NCI-H748 (cell line): ENCODE measurements at regions not wholly inside any gene's neighbourhood (a gene's known extent, or its start where the extent isn't known, plus 50 kb on each side); places are given as distances from the start of the nearest gene placed in this dataset.

Source experiments
- DNase-seq: peaks from one replicate; lab custom pipeline; 2025; ENCODE audit not compliant: unreplicated experiment; lab: John Stamatoyannopoulos, UW

DNA sequence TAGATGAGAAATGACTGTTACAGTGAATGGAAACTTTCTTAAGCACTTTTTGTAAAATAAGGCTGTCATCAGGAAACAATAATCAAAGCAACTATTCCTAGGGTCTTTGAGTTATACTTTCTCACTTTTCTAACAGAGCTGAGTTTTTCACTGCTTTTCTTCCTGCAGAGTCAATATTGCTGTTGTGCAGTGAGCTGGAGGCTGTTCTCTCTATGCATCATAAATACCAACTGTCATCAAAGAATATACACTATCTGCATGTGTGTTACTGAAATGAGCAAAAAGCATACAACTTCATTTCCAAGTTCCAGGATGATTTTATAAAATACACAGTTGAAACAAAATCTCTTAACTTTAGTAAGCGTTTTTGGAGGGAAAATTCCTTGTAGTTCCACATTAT lies 110.4 kb upstream of the CPSF6 start:
- no peak for DNase-seq

- DNase-seq, result no peak
Measured at GRCh38 chr12:69129564-69129963, 109.8 kb upstream of the CPSF6 start.

DNA sequence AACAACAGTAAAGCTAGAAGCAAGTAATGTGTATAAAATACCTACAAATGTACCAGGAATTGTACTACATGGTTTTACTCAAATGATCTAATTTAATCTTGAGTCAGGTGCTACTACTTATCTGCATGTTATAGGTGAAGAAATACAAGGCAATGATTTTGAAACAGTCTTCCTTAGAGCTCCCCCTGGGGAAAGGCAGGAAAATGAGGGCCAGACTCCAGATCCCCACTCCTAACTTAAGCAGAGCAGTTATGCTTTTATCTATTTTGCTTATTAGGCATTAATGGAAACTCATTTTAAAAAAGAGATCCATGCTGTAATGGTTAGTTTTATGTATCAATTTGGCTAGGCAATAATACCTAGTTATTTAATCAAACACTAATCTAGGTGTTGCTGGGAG lies 109.3 kb upstream of the CPSF6 start:
- no peak for DNase-seq

- DNase-seq, result peak; percentile 26
Measured at GRCh38 chr12:69131077-69131476, 108.3 kb upstream of the CPSF6 start.

DNA sequence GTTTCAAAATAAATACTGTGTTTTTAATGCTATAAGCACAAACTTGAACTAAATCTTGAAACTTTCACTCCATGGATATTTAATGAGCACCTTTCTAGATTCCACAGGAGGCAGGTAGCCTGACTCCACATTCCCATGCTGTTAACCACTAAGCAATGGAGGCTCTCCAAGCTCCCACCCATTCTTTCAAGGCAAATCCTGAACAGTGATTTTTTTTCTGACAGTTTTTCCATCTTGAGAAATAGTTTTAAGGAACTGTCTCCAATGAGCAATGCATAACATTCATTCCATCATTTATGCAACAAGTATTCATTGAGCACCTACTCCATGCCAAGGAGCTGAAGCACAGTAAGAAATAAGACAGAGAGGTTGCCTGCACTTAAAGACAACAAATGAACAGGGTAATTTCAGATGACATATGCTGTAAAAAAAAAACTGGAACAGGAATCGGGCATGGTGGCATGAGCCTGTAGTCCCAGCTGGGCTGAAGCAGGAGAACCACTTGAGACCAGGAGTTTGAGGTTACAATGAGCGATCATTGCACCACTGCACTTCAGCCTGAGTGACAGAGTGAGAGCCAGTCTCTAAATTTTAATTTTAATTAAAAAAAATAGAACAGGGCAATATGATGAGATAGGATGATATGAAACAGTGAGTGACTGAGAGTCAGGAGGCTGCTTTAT lies 102.3 kb upstream of the CPSF6 start:
- DNase-seq, result no peak

GRCh38 chr12:69141074-69141473 lies 98.3 kb upstream of the CPSF6 start:
- DNase-seq, result no peak

- DNase-seq, result no peak
Measured at GRCh38 chr12:69149270-69149669, 90.1 kb upstream of the CPSF6 start.

DNA sequence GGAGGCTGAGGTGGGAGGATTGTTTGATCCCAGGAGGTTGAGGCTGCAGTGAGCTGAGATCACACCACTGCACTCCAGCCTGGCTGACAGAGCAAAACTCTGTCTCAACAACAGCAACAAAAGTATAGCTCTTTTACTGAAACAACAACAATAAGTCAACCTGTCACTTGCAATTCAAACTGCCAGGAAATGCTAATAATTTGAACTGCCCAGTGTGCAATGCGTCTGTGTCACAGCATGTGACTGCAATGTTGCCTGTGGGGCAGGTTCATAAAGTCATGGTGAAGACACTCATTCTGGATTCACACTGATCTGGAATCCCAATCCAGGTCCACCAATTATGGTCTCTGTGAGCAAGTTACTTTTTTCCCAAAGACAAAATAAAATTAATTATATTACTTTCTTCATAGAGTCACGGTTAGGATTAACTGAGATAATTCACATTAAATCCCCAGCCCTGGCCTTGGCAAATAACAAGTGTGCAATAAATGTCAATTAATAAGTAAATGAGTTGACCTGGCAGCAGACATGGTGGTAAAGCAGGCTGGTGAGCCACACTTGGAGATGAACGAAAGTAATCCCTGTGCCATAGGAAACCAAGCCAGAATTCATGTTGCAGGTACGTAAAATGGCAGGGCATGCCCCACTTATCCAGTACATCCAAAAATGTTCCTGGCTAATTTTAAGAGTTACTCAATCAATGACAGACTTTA lies 89.1 kb upstream of the CPSF6 start:
- DNase-seq, result no peak

- no peak for DNase-seq
Measured at GRCh38 chr12:69150796-69151127, 88.6 kb upstream of the CPSF6 start.

GRCh38 chr12:69151254-69151764 lies 88.1 kb upstream of the CPSF6 start:
- DNase-seq, result peak; percentile 33

DNA sequence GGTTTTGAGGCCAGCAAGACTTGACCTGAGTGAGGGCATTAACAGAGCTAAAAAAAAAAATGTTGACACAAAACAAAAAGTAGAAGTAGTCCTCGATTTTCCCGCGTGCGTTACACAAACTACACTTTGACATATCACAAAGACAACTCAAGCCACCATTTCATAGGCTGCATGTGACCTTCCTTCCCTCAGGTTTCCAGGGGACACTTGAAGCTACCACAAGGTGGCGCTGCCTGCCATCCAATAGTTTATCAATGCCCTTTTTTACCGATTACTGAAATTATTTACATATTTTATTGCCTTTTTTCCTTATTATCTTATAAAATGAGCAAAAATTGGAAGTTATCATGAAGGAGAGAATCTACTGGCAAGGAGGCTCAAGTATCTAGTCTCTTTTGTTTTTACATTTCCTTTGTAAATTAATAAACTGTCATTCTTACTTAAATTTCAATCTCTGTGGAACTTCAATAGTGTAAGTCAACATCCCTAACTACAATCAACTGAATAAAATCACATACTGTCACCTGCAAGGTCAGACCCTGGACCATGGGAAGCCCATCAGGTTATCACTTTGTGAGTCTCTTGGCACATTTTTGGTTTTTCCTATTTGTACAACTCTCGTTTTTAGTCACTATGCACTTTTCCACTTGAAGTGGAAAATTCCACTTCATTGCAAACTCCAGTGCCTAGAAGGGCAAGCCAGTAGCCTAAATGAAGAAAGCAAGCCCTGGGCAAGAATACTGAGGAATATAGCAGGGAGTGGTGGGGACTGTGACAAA lies 84.6 kb upstream of the CPSF6 start:
- peak; percentile 62 for DNase-seq

DNA sequence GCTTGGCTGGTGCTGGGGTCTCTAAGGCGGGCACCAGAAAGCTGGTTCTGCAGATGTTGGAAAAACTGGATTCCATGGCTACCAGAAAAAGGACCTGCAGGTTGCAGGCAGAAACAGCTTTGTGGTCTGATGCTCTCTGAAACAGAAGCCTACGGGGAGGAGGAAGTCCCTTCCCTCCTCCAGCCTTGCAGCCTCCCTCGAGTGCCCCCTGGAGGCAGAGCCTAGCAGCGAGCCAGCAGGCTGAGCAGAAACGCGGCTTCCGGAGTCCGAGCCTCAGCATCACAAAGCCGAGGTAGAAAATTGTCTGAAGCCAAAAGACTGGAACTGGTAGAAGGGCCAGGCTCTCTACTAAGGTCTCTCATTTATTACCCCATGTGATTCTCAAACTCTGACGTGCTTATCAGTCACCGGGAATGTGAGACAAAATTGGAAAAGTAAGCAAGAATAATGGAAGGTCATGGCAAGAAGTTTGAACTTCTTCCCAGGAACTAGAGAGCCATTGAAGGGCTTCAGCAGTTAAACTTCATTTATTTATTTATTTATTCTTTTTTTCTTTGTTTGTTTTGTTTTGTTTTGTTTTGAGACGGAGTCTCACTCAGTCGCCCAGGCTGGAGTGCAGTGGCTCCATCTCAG lies 82.2 kb upstream of the CPSF6 start:
- peak; percentile 87 for DNase-seq

DNA sequence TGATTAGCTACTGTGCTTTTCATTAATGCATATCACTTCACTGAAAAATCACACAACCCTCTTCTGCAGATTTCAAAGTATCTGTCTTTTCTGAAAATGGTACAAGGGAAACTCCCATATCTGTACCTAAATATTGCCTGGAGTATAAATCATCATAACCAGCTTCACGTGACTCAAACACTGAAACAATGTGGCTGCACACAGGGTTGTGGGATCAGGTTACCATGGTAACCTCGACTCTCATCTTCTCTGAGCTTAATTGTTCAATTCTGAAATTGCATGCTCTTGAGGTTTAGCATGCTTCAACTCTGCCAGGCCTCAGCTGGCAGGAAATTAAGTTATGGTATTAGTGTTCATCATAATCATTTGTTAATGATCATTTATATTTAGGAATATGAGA lies 77.5 kb upstream of the CPSF6 start:
- peak; percentile 84 for DNase-seq

DNA sequence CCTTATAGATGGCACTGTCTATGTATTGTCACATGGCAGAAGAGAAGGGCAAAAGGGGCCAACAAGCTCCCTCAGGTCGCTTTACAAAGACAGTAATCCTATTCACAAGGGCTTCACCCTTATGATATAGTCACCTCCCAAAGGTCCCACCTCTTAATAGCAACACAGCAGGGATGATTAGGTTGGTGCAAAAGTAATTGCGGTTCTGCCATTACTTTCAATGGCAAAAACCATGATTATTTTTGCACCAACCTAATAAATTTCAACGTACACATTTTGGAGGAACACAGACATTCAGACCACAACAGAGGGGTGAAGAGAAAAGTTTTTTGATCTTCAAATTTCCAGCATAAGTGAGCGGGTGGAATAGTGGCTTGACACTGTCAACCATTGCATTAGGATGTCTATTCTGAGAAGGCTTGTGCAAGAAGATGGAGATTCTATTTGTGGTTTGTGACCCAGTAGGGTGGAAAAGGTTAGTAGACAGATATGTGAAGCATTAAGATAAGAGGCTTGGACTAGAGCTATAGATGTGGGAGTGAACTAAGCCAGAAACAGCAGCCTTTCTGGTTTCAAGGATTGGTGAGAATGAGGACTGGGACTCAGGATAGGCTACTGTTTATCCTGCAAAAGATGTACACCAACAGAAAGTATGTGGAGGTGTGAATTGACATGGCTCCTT lies 75.5 kb upstream of the CPSF6 start:
- DNase-seq, result no peak

GRCh38 chr12:69167648-69168165 lies 71.7 kb upstream of the CPSF6 start:
- DNase-seq, result no peak

GRCh38 chr12:69168363-69168762 lies 71.0 kb upstream of the CPSF6 start:
- DNase-seq, result no peak

- DNase-seq, result no peak
Measured at GRCh38 chr12:69168828-69169227, 70.5 kb upstream of the CPSF6 start.

- DNase-seq, result no peak
Measured at GRCh38 chr12:69170293-69170692, 69.1 kb upstream of the CPSF6 start.

DNA sequence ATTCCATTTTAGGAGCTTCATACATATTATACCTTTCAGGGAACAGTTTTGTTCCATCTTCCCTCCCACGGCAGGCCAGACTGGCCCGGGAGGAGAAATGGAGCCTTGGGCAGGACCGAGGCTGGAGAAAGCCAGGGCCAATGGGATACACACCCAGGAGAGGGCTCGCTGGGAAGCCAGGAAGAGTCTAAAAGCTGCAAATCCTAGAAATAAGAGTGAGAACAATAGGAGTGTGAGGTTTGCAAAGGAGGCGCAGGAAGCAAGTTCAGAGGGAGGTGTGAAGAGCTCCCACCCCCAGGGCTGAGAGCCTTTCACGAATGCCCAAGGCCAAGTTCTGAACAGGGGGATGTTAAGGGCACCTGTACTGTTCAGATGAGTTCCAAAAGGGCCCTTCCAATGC lies 67.5 kb upstream of the CPSF6 start:
- no peak for DNase-seq

DNA sequence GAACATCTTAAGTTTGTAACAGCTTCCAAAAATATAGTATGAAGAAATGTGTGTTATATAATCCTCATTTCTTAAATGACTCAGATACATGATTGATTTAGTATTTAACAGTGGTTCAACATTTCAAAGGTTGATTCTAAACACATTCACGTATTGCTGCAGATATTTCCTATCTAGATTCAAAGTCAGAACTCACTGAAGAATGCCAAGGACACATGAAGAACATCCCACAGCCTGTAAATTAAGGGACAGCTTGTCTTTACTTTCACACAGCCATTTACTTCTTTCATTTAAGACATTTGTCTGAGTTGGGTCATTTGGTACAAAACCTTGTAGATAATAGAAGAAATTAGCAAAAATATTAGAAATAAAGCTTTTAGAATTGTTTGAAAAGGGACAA lies 66.9 kb upstream of the CPSF6 start:
- DNase-seq, result no peak

- no peak for DNase-seq
Measured at GRCh38 chr12:69173368-69173767, 66.0 kb upstream of the CPSF6 start.
